Breast epithelium (tissue), 3 donors: ENCODE measurements at regions not wholly inside any gene's neighbourhood (a gene's known extent, or its start where the extent isn't known, plus 50 kb on each side); places are given as distances from the start of the nearest gene placed in this dataset.

Experiments
- CTCF ChIP-seq, 3 donors: fragments of 450-650 bp; IDR thresholded peaks; one replicate each; pipeline ENCODE4 v1.5.1; 2016 to 2017; ENCODE audit warnings: antibody characterized with exemption in 3 of 3, mild to moderate bottlenecking in 3 of 3, moderate library complexity in 3 of 3
- POLR2A ChIP-seq: fragments of 450-650 bp; IDR thresholded peaks from one replicate; pipeline ENCODE4 v1.6.1; 2016; ENCODE audit warnings: antibody characterized with exemption, mild to moderate bottlenecking, moderate library complexity
- POLR2AphosphoS5 ChIP-seq, 3 donors: sonication (generic); formaldehyde crosslinking; IDR thresholded peaks; one replicate each; pipeline ENCODE4 v1.6.1; 2017; ENCODE audit warnings: antibody characterized with exemption in 3 of 3

- no peak for TF ChIP-seq CTCF (IDR thresholded peaks at IDR 0.05)
- TF ChIP-seq POLR2A = no peak
- TF ChIP-seq POLR2AphosphoS5 (IDR thresholded peaks at IDR 0.05) = no peak
Observed at GRCh38 chr6:11921751-11922150, 90.4 kb upstream of the HIVEP1 start.
